ENCODE measurements at regions not wholly inside any gene's neighbourhood (a gene's known extent, or its start where the extent isn't known, plus 50 kb on each side); places are given as distances from the start of the nearest gene placed in this dataset.
"Not testable (repeated sequence)": the region's sequence is repeated elsewhere in the genome, so short reads cannot be mapped to it uniquely, and the experiment has no call there.

DNA sequence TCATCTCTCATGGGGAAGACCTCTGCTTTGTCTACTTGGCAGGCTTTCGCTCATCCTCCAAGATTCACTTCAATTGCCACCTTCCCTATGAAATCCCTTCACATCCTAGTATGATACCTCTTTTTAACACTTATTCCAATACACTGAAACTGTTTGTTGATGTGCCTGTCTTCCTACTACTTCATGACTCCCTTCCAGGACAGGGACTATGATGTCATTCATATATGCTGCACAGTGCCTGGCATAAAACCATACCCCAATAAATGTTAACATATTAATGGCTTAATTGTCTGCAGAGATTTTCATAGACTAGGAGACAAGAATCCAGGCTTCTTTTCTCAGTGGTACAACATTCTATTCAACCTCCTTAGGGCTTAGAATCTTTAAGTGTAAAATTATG is 215.5 kb downstream of the ZNF608 start:
- Histone ChIP-seq H3K27ac (ENCODE audit: low read length) (no peak overlapping the region), H3K4me1 (ENCODE audit: control insufficient read depth, insufficient read depth, low read length) (no peaks in the 10 kb centered on the region), H3K36me3 (ENCODE audit: control insufficient read depth, insufficient read depth, low read length) (no peaks in the 10 kb centered on the region), H3K9me3 (replicated peaks; ENCODE audit: control insufficient read depth, low read depth, low read length) (no peaks in the 10 kb centered on the region), H3K27me3 (ENCODE audit: control insufficient read depth, insufficient read depth, low read length) (no peaks in the 10 kb centered on the region), H3K4me3 (ENCODE audit: low read length) (no peak overlapping the region)
- no peak for DNase-seq
- 93% methylated on average over 1 of the region's 1 CpG for WGBS (ENCODE audit: insufficient coverage)

DNA sequence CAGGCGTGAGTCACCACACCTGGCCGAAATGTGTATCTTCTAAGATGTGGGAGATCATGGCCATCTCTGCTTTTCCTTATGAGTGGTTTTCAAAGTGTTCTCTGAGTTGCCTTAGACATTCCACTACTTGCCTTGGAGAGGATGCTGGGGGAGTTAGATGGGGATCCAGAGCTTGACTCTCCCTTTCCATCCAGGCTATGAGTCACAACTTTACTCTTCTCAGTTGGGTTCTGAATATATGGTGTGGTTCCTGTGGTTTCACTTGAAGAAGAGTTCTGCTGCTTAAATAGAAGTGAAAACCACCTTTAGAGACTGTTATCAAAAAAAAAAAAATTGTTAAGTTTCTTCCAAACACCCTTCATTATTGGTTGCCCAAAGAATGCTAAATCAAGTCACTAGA is 217.6 kb downstream of the ZNF608 start:
- no CpG with 5 or more reads among the region's 2 CpGs for WGBS (ENCODE audit: insufficient coverage)

DNA sequence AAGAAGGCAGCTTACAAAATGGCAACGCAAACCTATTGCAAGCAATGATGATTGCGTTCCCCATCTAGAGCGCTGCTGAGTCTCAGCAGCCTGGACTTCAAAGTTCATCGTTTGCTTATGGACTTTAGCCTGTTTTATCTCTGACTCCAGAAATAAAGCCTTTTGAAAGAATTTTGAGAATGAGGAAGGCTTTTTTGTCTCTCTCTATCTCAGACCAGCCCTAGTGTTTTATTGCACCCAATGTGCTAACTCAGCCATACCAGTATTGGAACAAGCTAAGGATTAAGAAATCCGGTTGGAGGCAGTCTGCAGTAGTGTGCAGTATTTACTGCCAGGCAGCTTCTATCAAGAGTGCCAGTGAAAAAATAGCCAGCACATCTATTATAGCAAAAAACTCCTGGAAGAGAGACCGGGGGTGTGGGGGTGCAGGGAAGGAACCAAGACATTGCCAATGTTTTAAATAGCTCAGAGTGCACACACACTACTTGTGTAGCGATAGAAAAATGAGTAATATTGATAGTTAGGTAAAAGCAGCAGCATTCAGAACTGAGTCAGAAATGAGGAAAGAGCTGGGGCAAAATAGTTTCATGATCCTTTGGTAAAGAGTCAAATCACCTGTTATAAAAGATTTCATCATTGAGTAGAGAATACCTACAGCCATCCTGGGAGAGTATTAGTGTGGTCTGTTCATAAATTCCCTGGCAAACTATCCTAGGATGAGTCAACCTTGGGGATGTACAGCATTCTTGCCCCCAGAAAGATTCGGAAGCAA is 219.0 kb downstream of the ZNF608 start:
- H3K27ac ChIP-seq (ENCODE audit: low read length), result no peak overlapping the region
- H3K36me3 ChIP-seq (ENCODE audit: control insufficient read depth, insufficient read depth, low read length), result no peaks in the 10 kb centered on the region
- H3K4me1 ChIP-seq (ENCODE audit: control insufficient read depth, insufficient read depth, low read length), result no peaks in the 10 kb centered on the region
- H3K4me3 ChIP-seq (ENCODE audit: low read length), result no peak overlapping the region
- 74% methylated on average over 3 of the region's 8 CpGs for WGBS (ENCODE audit: insufficient coverage)
- H3K27me3 ChIP-seq (ENCODE audit: control insufficient read depth, insufficient read depth, low read length), result no peaks in the 10 kb centered on the region
- DNase-seq, result peak; percentile 29
- peaks cover 2% of the 10 kb centered on the region for H3K9me3 ChIP-seq (replicated peaks; ENCODE audit: control insufficient read depth, low read depth, low read length)

More for the DNA sequence above, 217.6 kb downstream of the ZNF608 start:
- no peak overlapping the region for H3K4me3 ChIP-seq (ENCODE audit: low read length)
- DNase-seq, result no peak
- H3K4me1 ChIP-seq (ENCODE audit: control insufficient read depth, insufficient read depth, low read length), result no peaks in the 10 kb centered on the region
- H3K9me3 ChIP-seq (replicated peaks; ENCODE audit: control insufficient read depth, low read depth, low read length), result peaks cover 2% of the 10 kb centered on the region
- H3K27ac ChIP-seq (ENCODE audit: low read length), result no peak overlapping the region
- no peaks in the 10 kb centered on the region for H3K36me3 ChIP-seq (ENCODE audit: control insufficient read depth, insufficient read depth, low read length)
- H3K27me3 ChIP-seq (ENCODE audit: control insufficient read depth, insufficient read depth, low read length), result no peaks in the 10 kb centered on the region

DNA sequence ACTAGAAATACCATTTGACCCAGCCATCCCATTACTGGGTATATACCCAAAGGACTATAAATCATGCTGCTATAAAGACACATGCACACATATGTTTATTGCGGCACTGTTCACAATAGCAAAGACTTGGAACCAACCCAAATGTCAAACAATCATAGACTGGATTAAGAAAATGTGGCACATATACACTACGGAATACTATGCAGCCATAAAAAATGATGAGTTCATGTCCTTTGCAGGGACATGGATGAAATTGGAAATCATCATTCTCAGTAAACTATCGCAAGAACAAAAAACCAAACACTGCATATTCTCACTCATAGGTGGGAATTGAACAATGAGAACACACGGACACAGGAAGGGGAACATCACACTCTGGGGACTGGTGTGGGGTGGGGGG is 220.4 kb downstream of the ZNF608 start:
- not testable (repeated sequence) for H3K27me3 ChIP-seq (ENCODE audit: control insufficient read depth, insufficient read depth, low read length); H3K4me3 ChIP-seq (ENCODE audit: low read length); H3K9me3 ChIP-seq (replicated peaks; ENCODE audit: control insufficient read depth, low read depth, low read length); H3K36me3 ChIP-seq (ENCODE audit: control insufficient read depth, insufficient read depth, low read length); DNase-seq; H3K27ac ChIP-seq (ENCODE audit: low read length); H3K4me1 ChIP-seq (ENCODE audit: control insufficient read depth, insufficient read depth, low read length)
- no CpG with 5 or more reads among the region's 4 CpGs for WGBS (ENCODE audit: insufficient coverage)

- Histone ChIP-seq H3K4me1 (ENCODE audit: control insufficient read depth, insufficient read depth, low read length) (no peaks in the 10 kb centered on the region), H3K9me3 (replicated peaks; ENCODE audit: control insufficient read depth, low read depth, low read length) (peaks cover 2% of the 10 kb centered on the region), H3K27ac (ENCODE audit: low read length) (no peak overlapping the region), H3K36me3 (ENCODE audit: control insufficient read depth, insufficient read depth, low read length) (no peaks in the 10 kb centered on the region), H3K27me3 (ENCODE audit: control insufficient read depth, insufficient read depth, low read length) (no peaks in the 10 kb centered on the region), H3K4me3 (ENCODE audit: low read length) (no peak overlapping the region)
- DNase-seq, result no peak
- WGBS (ENCODE audit: insufficient coverage), result 85% methylated on average over 6 of the region's 6 CpGs
Measured at GRCh38 chr5:124524552-124525232, 221.7 kb downstream of the ZNF608 start.

GRCh38 chr5:124523897-124524296 is 222.5 kb downstream of the ZNF608 start:
- Histone ChIP-seq H3K27me3 (ENCODE audit: control insufficient read depth, insufficient read depth, low read length) (no peaks in the 10 kb centered on the region), H3K4me1 (ENCODE audit: control insufficient read depth, insufficient read depth, low read length) (no peaks in the 10 kb centered on the region), H3K27ac (ENCODE audit: low read length) (no peak overlapping the region), H3K36me3 (ENCODE audit: control insufficient read depth, insufficient read depth, low read length) (no peaks in the 10 kb centered on the region), H3K4me3 (ENCODE audit: low read length) (no peak overlapping the region), H3K9me3 (replicated peaks; ENCODE audit: control insufficient read depth, low read depth, low read length) (peaks cover 2% of the 10 kb centered on the region)
- DNase-seq, result no peak
- WGBS (ENCODE audit: insufficient coverage), result no CpG with 5 or more reads among the region's 5 CpGs

DNA sequence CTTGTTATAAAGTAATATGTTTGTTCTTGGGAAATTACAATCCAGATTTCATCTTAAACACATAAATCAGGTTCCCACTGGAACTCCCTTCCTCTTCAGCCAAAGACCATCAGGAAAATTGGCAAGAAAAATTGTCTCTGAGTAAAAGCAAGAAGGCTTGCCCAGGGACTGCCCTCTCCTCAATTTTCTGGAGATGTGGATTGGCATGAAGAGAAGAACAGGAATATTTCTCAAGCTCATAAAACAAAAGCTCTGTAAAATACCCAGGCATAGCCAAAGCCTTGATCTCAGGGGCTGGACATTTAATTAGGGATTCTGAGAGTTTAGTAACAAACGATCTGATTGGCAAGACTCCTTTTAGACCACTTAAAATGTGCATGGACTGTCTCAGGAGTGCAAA is 223.4 kb downstream of the ZNF608 start:
- peak; percentile 50 for DNase-seq
- no CpG with 5 or more reads among the region's 1 CpG for WGBS (ENCODE audit: insufficient coverage)

DNA sequence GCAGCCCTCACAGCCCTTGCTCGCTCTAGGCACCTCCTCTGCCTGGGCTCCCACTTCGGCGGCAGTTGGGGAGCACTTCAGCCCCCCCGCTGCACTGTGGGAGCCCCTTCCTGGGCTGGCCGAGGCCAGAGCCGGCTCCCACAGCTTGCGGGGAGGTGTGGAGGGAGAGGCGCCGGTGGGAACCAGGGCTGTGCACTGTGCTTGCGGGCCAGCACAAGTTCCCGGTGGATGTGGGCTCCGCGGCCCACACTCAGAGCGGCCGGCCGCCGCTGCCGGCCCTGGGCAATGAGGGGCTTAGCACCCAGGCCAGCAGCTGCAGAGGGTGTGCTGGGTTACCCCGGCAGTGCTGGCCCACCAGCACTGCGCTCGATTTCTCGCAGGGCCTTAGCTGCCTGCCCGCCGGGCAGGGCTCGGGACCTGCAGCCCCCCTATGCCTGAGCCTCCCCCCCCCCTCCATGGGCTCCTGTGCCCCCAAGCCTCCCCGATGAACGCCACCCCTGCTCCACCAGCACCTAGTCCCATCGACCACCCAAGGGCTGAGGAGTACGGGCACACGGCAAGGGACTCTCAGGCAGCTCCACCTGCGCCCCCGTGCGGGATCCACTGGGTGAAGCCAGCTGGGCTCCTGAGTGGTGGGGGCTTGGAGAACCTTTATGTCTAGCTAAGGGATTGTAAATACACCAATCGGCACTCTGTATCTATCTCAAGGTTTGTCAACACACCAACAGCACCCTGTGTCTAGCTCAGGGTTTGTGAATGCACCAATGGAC is 224.8 kb downstream of the ZNF608 start:
- Histone ChIP-seq H3K4me3 (ENCODE audit: low read length) (no peak overlapping the region), H3K27me3 (ENCODE audit: control insufficient read depth, insufficient read depth, low read length) (no peaks in the 10 kb centered on the region), H3K9me3 (replicated peaks; ENCODE audit: control insufficient read depth, low read depth, low read length) (peaks cover 2% of the 10 kb centered on the region), H3K27ac (ENCODE audit: low read length) (no peak overlapping the region), H3K4me1 (ENCODE audit: control insufficient read depth, insufficient read depth, low read length) (no peaks in the 10 kb centered on the region), H3K36me3 (ENCODE audit: control insufficient read depth, insufficient read depth, low read length) (no peaks in the 10 kb centered on the region)
- DNase-seq, result no peak
- 98% methylated on average over 16 of the region's 34 CpGs for WGBS (ENCODE audit: insufficient coverage)

More for the DNA sequence above, 223.4 kb downstream of the ZNF608 start:
- Histone ChIP-seq H3K4me1 (ENCODE audit: control insufficient read depth, insufficient read depth, low read length) (no peaks in the 10 kb centered on the region), H3K36me3 (ENCODE audit: control insufficient read depth, insufficient read depth, low read length) (no peaks in the 10 kb centered on the region), H3K9me3 (replicated peaks; ENCODE audit: control insufficient read depth, low read depth, low read length) (peaks cover 2% of the 10 kb centered on the region), H3K27me3 (ENCODE audit: control insufficient read depth, insufficient read depth, low read length) (no peaks in the 10 kb centered on the region), H3K4me3 (ENCODE audit: low read length) (no peak overlapping the region), H3K27ac (ENCODE audit: low read length) (no peak overlapping the region)

DNA sequence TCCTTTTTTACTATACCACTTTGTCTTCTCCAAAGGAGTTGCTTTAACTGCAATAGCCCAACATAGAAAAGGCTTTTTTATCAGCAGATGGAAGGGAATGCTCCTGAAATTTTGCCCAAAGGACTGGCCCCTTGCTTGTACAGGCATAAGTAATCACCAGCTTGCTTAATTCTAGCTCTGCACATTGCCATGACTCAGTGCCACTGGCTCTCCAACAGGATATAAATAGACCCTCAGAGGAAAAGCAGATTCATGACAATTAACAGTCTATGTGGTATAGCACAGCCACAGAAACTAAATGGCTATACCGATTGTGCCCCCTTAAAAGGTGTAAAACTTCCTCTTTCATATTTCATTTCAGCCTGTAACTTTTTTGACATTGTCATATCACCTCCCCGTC is 227.0 kb downstream of the ZNF608 start:
- Histone ChIP-seq H3K27me3 (ENCODE audit: control insufficient read depth, insufficient read depth, low read length) (no peaks in the 10 kb centered on the region), H3K4me1 (ENCODE audit: control insufficient read depth, insufficient read depth, low read length) (no peaks in the 10 kb centered on the region), H3K9me3 (replicated peaks; ENCODE audit: control insufficient read depth, low read depth, low read length) (no peaks in the 10 kb centered on the region), H3K27ac (ENCODE audit: low read length) (no peak overlapping the region), H3K4me3 (ENCODE audit: low read length) (no peak overlapping the region), H3K36me3 (ENCODE audit: control insufficient read depth, insufficient read depth, low read length) (no peaks in the 10 kb centered on the region)
- no peak for DNase-seq
- WGBS (ENCODE audit: insufficient coverage), result no CpG with 5 or more reads among the region's 2 CpGs

DNA sequence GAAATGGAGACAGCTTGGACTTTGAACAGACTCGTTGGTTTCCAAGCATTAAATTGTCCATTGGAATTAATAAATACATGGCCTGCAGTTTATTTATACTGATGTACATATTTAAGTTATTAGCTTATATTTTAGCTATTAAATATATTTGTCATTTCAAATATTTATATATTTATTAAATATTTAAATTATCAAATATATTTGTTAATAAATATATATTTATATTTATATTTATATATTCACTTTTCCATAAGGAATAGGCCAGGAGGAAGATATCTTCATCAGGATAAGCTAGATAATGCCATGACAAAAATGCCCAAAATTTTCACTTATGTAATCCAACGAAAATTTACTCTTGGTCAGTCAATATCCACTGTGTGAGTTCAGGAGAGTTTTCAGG is 229.9 kb downstream of the ZNF608 start:
- WGBS (ENCODE audit: insufficient coverage), result no CpG with 5 or more reads among the region's 2 CpGs
- DNase-seq, result no peak
- Histone ChIP-seq H3K36me3 (ENCODE audit: control insufficient read depth, insufficient read depth, low read length) (no peaks in the 10 kb centered on the region), H3K4me1 (ENCODE audit: control insufficient read depth, insufficient read depth, low read length) (no peaks in the 10 kb centered on the region), H3K27ac (ENCODE audit: low read length) (no peak overlapping the region), H3K4me3 (ENCODE audit: low read length) (no peak overlapping the region), H3K27me3 (ENCODE audit: control insufficient read depth, insufficient read depth, low read length) (no peaks in the 10 kb centered on the region), H3K9me3 (replicated peaks; ENCODE audit: control insufficient read depth, low read depth, low read length) (no peaks in the 10 kb centered on the region)

All from muscle of leg (tissue), 3 donors.